ENCODE measurements at regions not wholly inside any gene's neighbourhood (a gene's known extent, or its start where the extent isn't known, plus 50 kb on each side); places are given as distances from the start of the nearest gene placed in this dataset.

- BruUV-seq (replicated peaks), result no TSS peak
- Histone ChIP-seq H3K79me2 (ENCODE audit: insufficient read depth, low read length) (no peaks in the 10 kb centered on the region), H3K36me3 (ENCODE audit: control insufficient read depth in 1 of 2, insufficient read depth in 2 of 2, low read length in 2 of 2) (no peaks in the 10 kb centered on the region), H3K4me2 (ENCODE audit: low read length) (no peak overlapping the region), H3K4me3 (replicated peaks in 1 of 2; ENCODE audit: low read depth in 1 of 2, low read length in 2 of 2) (no peak overlapping the region), H3K27me3 (ENCODE audit: insufficient read depth, low read length) (no peaks in the 10 kb centered on the region), H3K9me3 (ENCODE audit: control insufficient read depth in 1 of 2, insufficient read depth in 1 of 2, low read depth in 1 of 2, low read length in 2 of 2) (peaks cover 0 to 7% of the 10 kb centered on the region in 2 experiments; a peak in 2 of 4 replicates), H3K4me1 (ENCODE audit: control insufficient read depth in 1 of 2, insufficient read depth in 2 of 2, low read length in 2 of 2) (no peaks in the 10 kb centered on the region), H3K9me2 (ENCODE audit: insufficient read depth) (no peaks in the 10 kb centered on the region), H4K20me1 (ENCODE audit: insufficient read depth) (no peaks in the 10 kb centered on the region), H2AFZ (ENCODE audit: low read depth, low read length, poor library complexity, severe bottlenecking) (no peak overlapping the region), H3K9ac (ENCODE audit: low read length) (no peak overlapping the region), H3K27ac (ENCODE audit: low read depth, low read length) (no peak overlapping the region)
- TF ChIP-seq YY1 (IDR thresholded peaks at IDR 0.05; ENCODE audit: extremely low read depth, insufficient replicate concordance, low read depth, low read length), result no peak
- TF ChIP-seq SRF (IDR thresholded peaks at IDR 0.05; ENCODE audit: low read depth), result no peak
- no peak for TF ChIP-seq CBX3 (IDR thresholded peaks at IDR 0.05; ENCODE audit: low read depth)
- no peak for TF ChIP-seq ATF3 (IDR thresholded peaks at IDR 0.05)
- no peak for TF ChIP-seq SP1 (IDR thresholded peaks at IDR 0.05; ENCODE audit: low read depth)
- TF ChIP-seq JUND (IDR thresholded peaks at IDR 0.05), result no peak
- TF ChIP-seq EGR1 (IDR thresholded peaks at IDR 0.05; ENCODE audit: low read depth), result no peak
- TF ChIP-seq SIN3A (IDR thresholded peaks at IDR 0.05; ENCODE audit: low read depth), result no peak
- TF ChIP-seq ELF1 (IDR thresholded peaks at IDR 0.05; ENCODE audit: borderline replicate concordance, low read depth), result no peak
- no peak for TF ChIP-seq EZH2phosphoT487 (IDR thresholded peaks at IDR 0.05; ENCODE audit: borderline replicate concordance)
- TF ChIP-seq ZNF274 (IDR thresholded peaks at IDR 0.05; ENCODE audit: low read depth, low read length), result no peak
- no peak for TF ChIP-seq POLR2AphosphoS5 (IDR thresholded peaks at IDR 0.05; ENCODE audit: low read depth, low read length)
- TF ChIP-seq REST (IDR thresholded peaks at IDR 0.05; ENCODE audit: low read depth), result no peak
- no peak for TF ChIP-seq ZFX (IDR thresholded peaks at IDR 0.05)
- no peak for TF ChIP-seq POLR2A (IDR thresholded peaks at IDR 0.05; ENCODE audit: borderline replicate concordance, extremely low read depth, insufficient read depth, insufficient read length)
- no peak for TF ChIP-seq MAX (IDR thresholded peaks at IDR 0.05)
- no peak for TF ChIP-seq EZH2 (IDR thresholded peaks at IDR 0.05)
- no peak for TF ChIP-seq TCF7L2 (IDR thresholded peaks at IDR 0.05; ENCODE audit: borderline replicate concordance, extremely low read depth, insufficient read depth, insufficient read length)
- no peak for TF ChIP-seq CEBPB (IDR thresholded peaks at IDR 0.05; ENCODE audit: low read depth)
- no peak for DNase-seq (ENCODE audit: low read depth, low spot score)
- no peak for ATAC-seq
- ChIA-PET CTCF (no interaction called here), RAD21 (ENCODE audit: low non-redundant PET in 1 of 2, low total read pairs in 2 of 2, uncharacterized antibody in 2 of 2, unreplicated experiment in 2 of 2) (no interaction called here), POLR2A (no interaction called here)
- intact Hi-C loops (cut with micrococcal nuclease), result no loop called here
Measured at GRCh38 chr18:45254709-45255082, 360.6 kb upstream of the SLC14A2 start.
